Activated CD4-positive, alpha-beta T cell treated with anti-CD3 and anti-CD28 coated beads, Interleukin-2, amount 10 ng/mL, durations not matched to agents 24 days and 14 days (primary cell): ENCODE measurements at regions not wholly inside any gene's neighbourhood (a gene's known extent, or its start where the extent isn't known, plus 50 kb on each side); places are given as distances from the start of the nearest gene placed in this dataset.

ENCODE experiments used
- DNase-seq: peaks from one replicate; pipeline ENCODE4 v3.0.0; 2022
- H3K27ac Mint-ChIP-seq: one replicate; pipeline ENCODE4 v1.8.0; 2022; ENCODE audit warnings: mild to moderate bottlenecking, mixed read lengths
- H3K27me3 Mint-ChIP-seq: one replicate; pipeline ENCODE4 v1.8.0; 2022; ENCODE audit warnings: mixed read lengths
- H3K36me3 Mint-ChIP-seq: one replicate; pipeline ENCODE4 v1.8.0; 2022; ENCODE audit warnings: low read depth, mild to moderate bottlenecking, mixed read lengths
- H3K4me1 Mint-ChIP-seq: one replicate; pipeline ENCODE4 v1.8.0; 2021; ENCODE audit warnings: mixed read lengths
- H3K4me3 Mint-ChIP-seq: one replicate; pipeline ENCODE4 v1.8.0; 2022; ENCODE audit warnings: mild to moderate bottlenecking, moderate library complexity, mixed read lengths
- H3K9me3 Mint-ChIP-seq: one replicate; pipeline ENCODE4 v1.8.0; 2021; ENCODE audit warnings: mixed read lengths
- intact Hi-C: fragments of 100-400 bp; cut with micrococcal nuclease; formaldehyde crosslinking; loops from one replicate; pipeline ENCODE4 v1.15.1; 2023

DNA sequence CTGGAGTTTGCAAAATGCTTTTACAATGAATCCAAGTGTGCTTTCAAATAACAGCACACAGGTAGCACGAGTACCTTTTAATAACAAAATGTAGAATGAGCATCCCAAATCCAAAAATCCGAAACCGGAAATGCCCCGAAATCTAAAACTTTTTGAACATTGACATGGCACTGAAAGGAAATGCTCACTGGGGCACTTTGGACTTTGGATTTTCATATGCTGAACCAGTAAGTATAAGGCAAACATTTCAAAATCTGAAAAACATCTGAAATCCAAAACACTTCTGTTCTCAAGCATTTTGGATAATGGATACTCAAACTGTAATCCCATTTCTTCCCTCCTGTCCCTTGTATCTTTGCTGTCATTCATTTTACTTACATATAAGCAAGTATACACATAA, 50.1 kb downstream of the GCNT4 start:
- intact Hi-C loops: no loop called here
- Mint-ChIP-seq H3K4me1 (no peaks in the 10 kb centered on the region), H3K36me3 (peaks cover 5% of the 10 kb centered on the region), H3K27ac (no peak overlapping the region), H3K27me3 (peaks cover 3% of the 10 kb centered on the region), H3K9me3 (peaks cover 17% of the 10 kb centered on the region), H3K4me3 (no peak overlapping the region)
- no peak for DNase-seq

DNA sequence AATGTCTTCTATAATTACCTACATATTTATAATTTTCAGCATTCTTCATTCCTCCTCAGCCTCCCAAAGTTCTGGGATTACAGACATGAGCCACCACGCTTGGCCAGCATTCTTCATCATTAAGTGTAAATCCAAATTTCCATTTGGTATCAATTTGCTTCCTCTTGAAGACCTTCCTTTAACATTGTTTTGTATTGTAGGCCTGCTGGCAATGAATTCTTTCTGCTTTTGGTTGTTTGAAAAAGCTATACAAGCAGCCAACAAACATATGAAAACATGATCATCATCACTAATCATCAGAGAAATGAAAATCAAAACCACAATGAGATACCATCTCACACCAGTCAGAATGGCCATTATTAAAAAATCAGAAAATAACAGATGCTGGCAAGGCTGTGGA, 56.4 kb downstream of the GCNT4 start:
- DNase-seq: no peak
- H3K27ac Mint-ChIP-seq: no peak overlapping the region
- H3K36me3 Mint-ChIP-seq: no peaks in the 10 kb centered on the region
- intact Hi-C loops: no loop called here
- peaks cover 7% of the 10 kb centered on the region for H3K27me3 Mint-ChIP-seq
- no peak overlapping the region for H3K4me3 Mint-ChIP-seq
- H3K9me3 Mint-ChIP-seq: peaks cover 18% of the 10 kb centered on the region
- no peaks in the 10 kb centered on the region for H3K4me1 Mint-ChIP-seq

DNA sequence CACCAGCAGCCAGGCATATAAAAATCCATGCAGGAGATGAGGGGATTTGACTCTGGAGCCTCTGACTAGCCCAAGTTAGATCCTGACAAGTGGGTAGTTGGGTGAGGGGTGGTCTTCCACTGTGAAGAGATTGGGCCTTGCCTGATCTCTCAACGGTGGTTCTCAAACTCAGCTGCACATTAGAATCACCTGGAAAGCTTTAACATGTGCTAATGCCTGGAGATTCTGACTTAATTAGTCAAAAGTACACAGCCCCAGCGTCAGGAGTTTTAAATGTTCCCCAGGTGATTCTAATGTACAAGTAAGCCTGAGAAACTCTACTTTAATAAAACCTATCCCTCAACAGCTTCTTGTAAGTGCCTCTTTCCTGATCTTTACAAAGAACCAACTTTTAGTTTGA, 57.5 kb downstream of the GCNT4 start:
- H3K4me1 Mint-ChIP-seq: no peaks in the 10 kb centered on the region
- no peak overlapping the region for H3K4me3 Mint-ChIP-seq
- peaks cover 19% of the 10 kb centered on the region for H3K9me3 Mint-ChIP-seq
- no peak overlapping the region for H3K27ac Mint-ChIP-seq
- H3K36me3 Mint-ChIP-seq: no peaks in the 10 kb centered on the region
- DNase-seq: no peak
- peaks cover 7% of the 10 kb centered on the region for H3K27me3 Mint-ChIP-seq
- intact Hi-C loops: no loop called here

DNA sequence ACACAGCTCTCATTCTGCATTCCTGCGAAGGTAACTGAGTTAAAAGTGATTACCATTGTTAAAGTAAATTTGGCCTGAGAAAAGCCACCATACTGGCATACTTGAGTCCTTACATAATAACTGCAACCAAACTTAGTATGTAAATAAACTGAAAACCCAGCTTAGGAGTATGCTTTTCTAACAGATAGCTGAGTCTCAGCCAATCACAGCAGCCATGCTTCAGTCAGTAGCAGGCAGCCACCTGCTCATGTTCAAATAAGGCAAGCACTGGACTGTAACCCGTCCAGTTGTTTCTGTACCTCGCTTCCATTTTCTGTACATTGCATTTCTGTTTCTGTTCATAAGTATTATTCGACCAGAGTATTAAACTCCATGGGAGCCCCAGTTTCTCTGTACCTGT, 58.6 kb downstream of the GCNT4 start:
- intact Hi-C loops: no loop called here
- Mint-ChIP-seq H3K27me3 (peaks cover 7% of the 10 kb centered on the region), H3K4me1 (no peaks in the 10 kb centered on the region), H3K9me3 (peaks cover 12% of the 10 kb centered on the region), H3K36me3 (no peaks in the 10 kb centered on the region), H3K4me3 (no peak overlapping the region), H3K27ac (no peak overlapping the region)
- DNase-seq: no peak

DNA sequence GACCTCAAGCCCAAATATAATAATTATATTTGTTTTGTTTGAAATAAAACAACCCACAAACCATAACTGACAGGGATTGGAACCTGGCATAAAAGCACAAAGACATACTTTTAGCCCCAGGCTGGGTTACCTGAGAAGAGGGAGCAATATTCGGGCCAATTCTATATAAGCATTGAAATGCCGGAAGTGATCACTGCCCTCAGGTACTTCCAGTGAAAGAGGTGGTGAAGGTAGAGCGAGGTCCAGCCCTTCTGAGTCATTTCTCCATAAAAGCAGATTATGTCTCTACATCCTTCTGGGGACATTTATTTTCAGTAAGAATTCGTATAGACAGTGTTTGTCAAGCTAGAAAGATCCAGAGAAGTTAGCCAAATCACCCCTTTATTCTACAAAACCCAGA, 59.6 kb downstream of the GCNT4 start:
- Mint-ChIP-seq H3K27ac (no peak overlapping the region), H3K36me3 (no peaks in the 10 kb centered on the region), H3K4me1 (no peaks in the 10 kb centered on the region), H3K9me3 (peaks cover 12% of the 10 kb centered on the region), H3K4me3 (no peak overlapping the region), H3K27me3 (peaks cover 7% of the 10 kb centered on the region)
- intact Hi-C loops: no loop called here
- no peak for DNase-seq

DNA sequence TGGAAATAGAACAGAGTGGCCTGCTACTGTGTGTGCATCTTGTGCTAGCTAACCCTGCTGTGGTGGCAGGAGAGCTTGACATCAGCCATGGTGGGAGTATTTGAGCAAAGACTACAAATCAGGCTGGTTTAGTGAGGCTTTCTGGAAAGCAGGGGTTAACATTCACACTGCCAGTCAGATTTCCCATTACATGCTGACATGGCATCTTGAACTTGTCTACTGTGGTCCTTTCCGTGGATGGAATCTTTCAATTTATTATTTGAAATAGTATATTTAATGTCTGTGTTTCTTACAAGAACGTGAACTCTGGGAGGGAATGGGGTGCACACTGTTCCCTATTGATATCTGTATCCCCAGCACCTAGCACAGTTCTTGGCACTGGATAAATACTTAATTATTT, 60.8 kb downstream of the GCNT4 start:
- intact Hi-C loops: no loop called here
- DNase-seq: no peak
- Mint-ChIP-seq H3K27ac (no peak overlapping the region), H3K9me3 (peaks cover 9% of the 10 kb centered on the region), H3K4me3 (no peak overlapping the region), H3K27me3 (peaks cover 6% of the 10 kb centered on the region), H3K36me3 (no peaks in the 10 kb centered on the region), H3K4me1 (no peaks in the 10 kb centered on the region)

DNA sequence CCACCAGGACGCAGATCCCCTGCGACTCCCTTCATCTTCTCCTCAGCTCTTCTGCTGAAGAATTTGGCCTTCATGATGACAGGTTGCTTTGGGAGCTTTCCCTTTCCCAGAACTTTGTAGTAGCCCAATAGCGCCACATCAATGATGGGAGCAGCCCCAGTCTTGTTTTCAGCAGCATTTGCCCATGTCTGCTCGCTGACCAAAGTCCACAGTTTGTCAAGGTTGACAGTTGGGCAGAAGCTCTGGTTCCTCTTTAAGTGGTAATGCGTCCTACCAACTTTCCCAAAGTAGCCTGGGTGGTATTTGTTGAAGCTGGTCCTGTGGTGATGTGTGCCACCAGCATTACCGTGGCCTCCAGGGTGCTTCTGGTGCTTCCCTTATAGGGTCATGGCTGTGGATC, 62.2 kb downstream of the GCNT4 start:
- intact Hi-C loops: no loop called here
- no peaks in the 10 kb centered on the region for H3K4me1 Mint-ChIP-seq
- no peak overlapping the region for H3K27ac Mint-ChIP-seq
- H3K9me3 Mint-ChIP-seq: peaks cover 7% of the 10 kb centered on the region
- no peak overlapping the region for H3K4me3 Mint-ChIP-seq
- no peaks in the 10 kb centered on the region for H3K36me3 Mint-ChIP-seq
- H3K27me3 Mint-ChIP-seq: peaks cover 4% of the 10 kb centered on the region
- DNase-seq: no peak

DNA sequence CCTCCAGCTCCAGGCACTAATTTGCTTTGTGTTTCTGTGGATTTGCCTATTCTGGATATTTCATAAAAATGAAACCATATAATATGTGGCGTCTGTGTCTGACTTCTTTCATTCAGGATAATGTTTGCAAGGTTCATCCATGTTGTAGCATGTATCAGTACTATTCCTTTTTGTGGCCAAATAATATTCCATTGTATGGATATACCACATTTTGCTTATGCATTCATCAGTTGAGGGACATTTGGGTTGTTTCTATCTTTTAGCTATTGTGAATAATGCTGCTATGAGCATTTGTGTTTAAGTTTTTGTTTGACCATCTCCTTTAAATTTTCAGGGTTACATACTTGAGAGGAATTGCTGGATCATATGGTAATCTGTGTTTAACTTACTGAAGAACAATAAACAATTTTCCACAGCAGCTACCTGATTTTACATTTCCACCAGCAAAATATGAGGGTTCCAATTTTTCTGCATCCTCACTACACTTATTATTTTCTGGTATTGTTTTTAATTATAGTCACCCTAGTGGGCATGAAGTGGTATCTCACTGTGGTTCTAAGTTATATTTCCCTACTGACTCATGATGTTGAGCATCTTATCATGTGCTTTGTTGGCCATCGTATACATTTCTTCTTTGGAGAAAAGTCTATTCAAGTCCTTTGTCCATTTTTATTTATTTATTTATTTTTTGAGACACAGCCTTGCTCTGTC, 63.9 kb downstream of the GCNT4 start:
- Mint-ChIP-seq H3K27ac (no peak overlapping the region), H3K27me3 (no peaks in the 10 kb centered on the region), H3K4me3 (no peak overlapping the region), H3K4me1 (no peaks in the 10 kb centered on the region), H3K36me3 (no peaks in the 10 kb centered on the region), H3K9me3 (peaks cover 7% of the 10 kb centered on the region)
- intact Hi-C loops: no loop called here
- no peak for DNase-seq

DNA sequence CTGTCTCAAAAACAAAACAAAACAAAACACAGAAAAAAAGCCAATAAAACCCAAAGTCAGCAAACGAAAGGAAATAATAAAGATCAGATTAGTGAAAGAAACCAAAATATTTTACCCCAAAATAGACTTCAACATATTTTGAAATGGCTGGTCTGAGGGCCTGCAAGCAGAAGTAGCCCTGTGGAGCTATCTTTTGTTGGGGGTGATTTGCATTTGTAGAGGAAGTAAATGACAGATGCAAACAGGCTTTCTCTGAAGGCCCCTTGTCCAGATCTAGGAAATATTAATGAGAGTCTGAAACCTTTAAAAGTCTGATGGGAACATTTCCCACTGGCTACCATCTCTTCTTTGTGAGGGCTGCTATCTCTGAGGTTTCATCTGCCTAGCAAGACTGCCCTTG, 74.0 kb downstream of the GCNT4 start:
- H3K4me1 Mint-ChIP-seq: peaks cover 22% of the 10 kb centered on the region
- H3K27me3 Mint-ChIP-seq: peaks cover 3% of the 10 kb centered on the region
- intact Hi-C loops: loop anchor here (10.0 kb wide), 1 partner anchor 66 kb away; no protein-coding TSS in a partner anchor
- H3K27ac Mint-ChIP-seq: no peak overlapping the region
- peaks cover 10% of the 10 kb centered on the region for H3K36me3 Mint-ChIP-seq
- peaks cover 11% of the 10 kb centered on the region for H3K9me3 Mint-ChIP-seq
- no peak for DNase-seq
- no peak overlapping the region for H3K4me3 Mint-ChIP-seq

DNA sequence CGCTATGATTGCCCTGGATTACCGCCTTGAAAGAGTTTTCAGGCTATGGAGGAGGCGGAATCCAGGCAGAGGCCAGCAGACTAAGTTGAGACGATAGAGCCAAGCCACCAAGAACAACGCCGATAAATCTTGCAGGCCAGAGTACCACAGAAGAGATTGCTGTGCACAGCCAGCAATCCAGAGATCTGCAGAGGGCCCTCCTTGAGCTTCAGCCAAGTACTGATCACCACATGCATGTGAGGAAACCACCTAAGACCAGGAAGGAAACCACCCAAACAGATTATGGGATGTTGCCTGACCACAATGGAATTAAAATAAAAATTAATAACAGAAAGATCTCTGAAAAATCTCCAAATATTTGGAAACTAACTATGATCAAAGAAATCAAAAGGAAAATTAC, 74.9 kb downstream of the GCNT4 start:
- DNase-seq: no peak
- peaks cover 11% of the 10 kb centered on the region for H3K9me3 Mint-ChIP-seq
- H3K36me3 Mint-ChIP-seq: peaks cover 10% of the 10 kb centered on the region
- H3K27me3 Mint-ChIP-seq: peaks cover 3% of the 10 kb centered on the region
- peaks cover 23% of the 10 kb centered on the region for H3K4me1 Mint-ChIP-seq
- intact Hi-C loops: loop anchor here (10.0 kb wide), 1 partner anchor 67 kb away; no protein-coding TSS in a partner anchor
- H3K4me3 Mint-ChIP-seq: no peak overlapping the region
- H3K27ac Mint-ChIP-seq: no peak overlapping the region

DNA sequence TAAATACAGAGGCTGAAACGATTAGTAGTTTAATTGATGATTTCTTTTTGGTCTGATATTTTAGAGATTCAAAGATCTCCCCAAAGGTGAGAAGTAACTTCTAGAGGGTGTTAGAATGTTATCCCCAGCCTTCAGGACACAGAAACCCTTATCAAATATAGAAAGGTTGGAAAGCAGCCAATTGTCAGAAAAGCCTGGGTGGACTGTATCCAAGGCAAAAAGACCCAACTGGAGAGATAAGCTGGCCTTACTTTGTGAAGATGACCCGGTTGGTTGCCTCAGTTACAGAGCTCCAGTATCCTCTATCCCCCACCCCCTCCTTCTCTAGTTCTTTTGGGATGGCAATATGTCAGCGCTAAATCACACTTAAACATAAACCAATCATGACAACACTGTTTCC, 75.7 kb downstream of the GCNT4 start:
- Mint-ChIP-seq H3K9me3 (peaks cover 11% of the 10 kb centered on the region), H3K27me3 (peaks cover 3% of the 10 kb centered on the region), H3K27ac (no peak overlapping the region), H3K4me3 (no peak overlapping the region), H3K4me1 (peaks cover 23% of the 10 kb centered on the region), H3K36me3 (peaks cover 10% of the 10 kb centered on the region)
- DNase-seq: no peak
- intact Hi-C loops: loop anchor here (10.0 kb wide), 1 partner anchor 68 kb away; no protein-coding TSS in a partner anchor

DNA sequence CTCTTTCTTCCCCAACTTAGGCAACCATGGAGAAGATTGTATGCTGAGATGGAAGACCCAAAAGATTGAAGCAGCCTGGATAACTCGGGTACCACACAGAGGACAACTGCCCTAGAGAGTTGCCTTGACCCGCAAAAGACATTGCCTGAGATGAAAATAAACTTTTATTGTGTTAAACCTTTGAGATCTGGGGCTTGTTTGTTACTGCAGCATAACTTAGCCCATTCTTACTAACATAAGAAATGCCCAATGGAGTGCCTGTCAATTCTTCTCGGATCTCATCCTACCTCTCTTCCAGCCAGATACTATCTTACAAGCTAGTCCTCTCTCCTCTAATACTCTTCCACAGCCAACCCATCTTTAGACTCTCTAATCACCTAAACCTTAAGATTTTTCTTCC, 76.8 kb downstream of the GCNT4 start:
- peaks cover 23% of the 10 kb centered on the region for H3K4me1 Mint-ChIP-seq
- DNase-seq: no peak
- intact Hi-C loops: loop anchor here (10.0 kb wide), 1 partner anchor 69 kb away; no protein-coding TSS in a partner anchor
- no peak overlapping the region for H3K4me3 Mint-ChIP-seq
- peaks cover 3% of the 10 kb centered on the region for H3K27me3 Mint-ChIP-seq
- peaks cover 10% of the 10 kb centered on the region for H3K36me3 Mint-ChIP-seq
- peaks cover 11% of the 10 kb centered on the region for H3K9me3 Mint-ChIP-seq
- H3K27ac Mint-ChIP-seq: no peak overlapping the region

DNA sequence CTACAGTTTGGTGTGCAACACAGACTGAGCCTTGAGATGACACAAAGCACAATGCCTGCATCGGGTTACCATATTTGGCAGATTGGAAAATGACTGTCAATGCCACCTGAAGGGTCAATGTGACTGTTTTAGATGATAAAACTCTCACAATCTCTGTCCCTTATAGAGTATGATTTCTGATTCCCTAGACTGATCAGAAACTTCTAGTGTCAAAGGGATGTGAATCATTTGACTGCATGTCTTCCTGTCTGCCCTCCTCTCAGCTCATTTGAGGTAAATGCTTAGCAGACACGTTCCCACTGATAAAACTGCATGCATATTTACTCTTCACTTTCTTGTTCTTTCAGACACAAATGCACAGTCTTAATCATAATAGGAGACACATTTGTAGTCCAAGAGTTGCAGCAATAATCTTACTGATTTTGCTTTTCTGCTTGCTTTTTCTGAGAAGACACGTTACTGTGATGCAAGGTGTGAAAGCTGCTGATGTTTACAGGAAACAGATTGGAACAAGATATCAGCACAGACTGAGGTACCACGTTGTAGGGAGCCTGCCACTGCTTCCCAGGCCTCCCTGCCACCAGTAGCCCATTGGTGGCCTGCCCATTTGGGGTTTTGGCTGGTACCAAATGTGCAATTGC, 77.8 kb downstream of the GCNT4 start:
- Mint-ChIP-seq H3K4me1 (peaks cover 23% of the 10 kb centered on the region), H3K36me3 (peaks cover 10% of the 10 kb centered on the region), H3K27ac (peak overlapping the region; percentile 82), H3K27me3 (peaks cover 1% of the 10 kb centered on the region), H3K4me3 (peak overlapping the region; percentile 58), H3K9me3 (peaks cover 11% of the 10 kb centered on the region)
- intact Hi-C loops: loop anchor here (5.0 to 10.0 kb wide), 2 partner anchors 37 to 70 kb away; no protein-coding TSS in a partner anchor
- DNase-seq: peak; percentile 64

DNA sequence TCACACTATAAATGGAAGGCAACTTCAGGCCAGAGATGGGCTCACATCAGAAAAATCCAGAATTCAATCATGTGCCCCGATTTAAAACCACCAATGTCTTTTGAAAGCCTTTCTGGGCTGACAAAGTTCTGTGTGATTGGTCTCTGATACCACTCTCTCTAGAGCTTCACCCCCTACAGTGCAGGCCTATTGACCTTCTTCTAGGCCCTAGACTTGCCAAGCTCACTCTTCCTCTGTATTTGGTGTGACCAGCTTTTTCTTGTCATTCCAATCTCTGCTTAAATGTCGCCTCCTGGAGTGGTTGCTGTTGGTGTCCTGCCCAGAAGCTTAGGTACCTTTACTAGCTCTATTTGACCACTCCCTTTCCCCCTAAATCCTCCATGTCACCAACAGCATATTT, 78.7 kb downstream of the GCNT4 start:
- Mint-ChIP-seq H3K27ac (no peak overlapping the region), H3K9me3 (peaks cover 12% of the 10 kb centered on the region), H3K4me3 (no peak overlapping the region), H3K4me1 (peaks cover 23% of the 10 kb centered on the region), H3K27me3 (no peaks in the 10 kb centered on the region), H3K36me3 (peaks cover 7% of the 10 kb centered on the region)
- no peak for DNase-seq
- intact Hi-C loops: loop anchor here (5.0 to 10.0 kb wide), 2 partner anchors 36 to 71 kb away; no protein-coding TSS in a partner anchor
